A549 (cell line): ENCODE measurements at regions not wholly inside any gene's neighbourhood (a gene's known extent, or its start where the extent isn't known, plus 50 kb on each side); places are given as distances from the start of the nearest gene placed in this dataset.

ENCODE experiments used
- ATAC-seq, 2 experiments: fragments of 200-7000 bp in 1 of 2; fragments of >200 bp in 1 of 2; cut with Nextera tagmentation in 1 of 2; cut with Tn5 transposase in 1 of 2; 3 replicates each; pipeline versions ENCODE4 v1.8.0 to v1.9.1; 2018 to 2020; ENCODE audit warnings: mild to moderate bottlenecking in 1 of 2, moderate library complexity in 1 of 2
- CTCF ChIA-PET: fragments of 300-600 bp; sonication (Branson Sonifier 250); formaldehyde crosslinking; extraction: SDS; loops from one replicate; lab custom pipeline; 2021; ENCODE audit warnings: antibody characterized with exemption, inconsistent platforms; lab: Yijun Ruan, JAX
- POLR2A ChIA-PET: fragments of 350-600 bp; formaldehyde crosslinking; extraction: SDS; loops from one replicate; lab custom pipeline; 2021; ENCODE audit warnings: antibody characterized with exemption, inconsistent platforms; lab: Yijun Ruan, JAX
- DNase-seq, 2 experiments: peaks; one replicate each; pipeline versions ENCODE4 v3.0.0 to v3.0.0-alpha.2; 2011 to 2016; ENCODE audit warnings: low read depth in 1 of 2, low spot score in 1 of 2
- FAIRE-seq: peaks from 2 replicates; lab custom pipeline; 2011; peaks lifted over from hg19 to GRCh38; lab: Jason Lieb, UNC
- H3K27ac ChIP-seq, 2 experiments: fragments of >200 bp; sonication (Bioruptor Twin); formaldehyde crosslinking; 3 replicates each; pipeline ENCODE4 v1.5.1; 2016 to 2017
- H3K4me1 ChIP-seq: fragments of >200 bp; sonication (Bioruptor Twin); formaldehyde crosslinking; 3 replicates; pipeline ENCODE4 v1.6.1; 2016
- H3K4me2 ChIP-seq: fragments of >200 bp; sonication (Bioruptor Twin); formaldehyde crosslinking; 3 replicates; pipeline ENCODE4 v1.6.1; 2016
- H3K4me3 ChIP-seq: fragments of >200 bp; sonication (Bioruptor Twin); formaldehyde crosslinking; 3 replicates; pipeline ENCODE4 v1.5.1; 2016
- H3K9me3 ChIP-seq: fragments of >200 bp; sonication (Bioruptor Twin); formaldehyde crosslinking; 3 replicates; pipeline ENCODE4 v1.6.1; 2016
- CBX8 ChIP-seq: fragments of 200-600 bp; sonication (generic); IDR thresholded peaks from 2 replicates; pipeline ENCODE4 v1.6.1; 2016
- CHD4 ChIP-seq: fragments of 200-600 bp; sonication (generic); IDR thresholded peaks from 2 replicates; pipeline ENCODE4 v1.6.1; 2016; ENCODE audit warnings: antibody characterized with exemption, mild to moderate bottlenecking, borderline replicate concordance
- EHF ChIP-seq: fragments of 250-450 bp; sonication (Bioruptor Pico); IDR thresholded peaks from 2 replicates; pipeline ENCODE4 v1.5.0; 2020; ENCODE audit warnings: mild to moderate bottlenecking
- ESRRA ChIP-seq: fragments of 150-350 bp; IDR thresholded peaks from 2 replicates; pipeline ENCODE4 v1.6.1; 2014; ENCODE audit warnings: mild to moderate bottlenecking, low read length, borderline replicate concordance
- FOSB ChIP-seq: fragments of 250-450 bp; sonication (Bioruptor Pico); IDR thresholded peaks from 2 replicates; pipeline ENCODE4 v1.5.0; 2020; ENCODE audit warnings: mild to moderate bottlenecking, moderate library complexity
- GATA3 ChIP-seq: IDR thresholded peaks from 2 replicates; pipeline ENCODE4 v1.6.1; 2012; ENCODE audit warnings: borderline replicate concordance
- HDAC2 ChIP-seq: fragments of 200-600 bp; sonication (generic); IDR thresholded peaks from 2 replicates; pipeline ENCODE4 v1.6.1; 2016
- HEYL ChIP-seq: fragments of 250-450 bp; sonication (Bioruptor Pico); IDR thresholded peaks from 2 replicates; pipeline ENCODE4 v1.8.0; 2021; ENCODE audit warnings: mild to moderate bottlenecking, moderate library complexity
- HOXA7 ChIP-seq: fragments of 250-450 bp; sonication (Bioruptor Pico); IDR thresholded peaks from 2 replicates; pipeline ENCODE4 v1.5.0; 2020; ENCODE audit warnings: mild to moderate bottlenecking, moderate library complexity
- HOXB13 ChIP-seq: fragments of 250-450 bp; sonication (Bioruptor Pico); IDR thresholded peaks from 2 replicates; pipeline ENCODE4 v1.5.0; 2020; ENCODE audit warnings: low read depth, mild to moderate bottlenecking, moderate library complexity
- JUNB ChIP-seq: fragments of >200 bp; sonication (Bioruptor Twin); formaldehyde crosslinking; IDR thresholded peaks from 2 replicates; pipeline ENCODE4 v1.6.1; 2016
- MAZ ChIP-seq: fragments of 150-350 bp; IDR thresholded peaks from 2 replicates; pipeline ENCODE4 v1.6.1; 2014; ENCODE audit warnings: antibody characterized with exemption, low read depth, low read length, borderline replicate concordance
- MYC ChIP-seq: IDR thresholded peaks from 2 replicates; pipeline ENCODE4 v1.6.1; 2012; ENCODE audit warnings: mild to moderate bottlenecking, inconsistent platforms, low read length, improper control_type of control experiment, borderline replicate concordance
- NPAS2 ChIP-seq: fragments of 250-450 bp; sonication (Bioruptor Pico); IDR thresholded peaks from 2 replicates; pipeline ENCODE4 v1.8.0; 2022; ENCODE audit warnings: mild to moderate bottlenecking, moderate library complexity, borderline replicate concordance
- NR3C1 ChIP-seq: fragments of >200 bp; sonication (Bioruptor Twin); formaldehyde crosslinking; IDR thresholded peaks from 3 replicates; pipeline ENCODE4 v1.6.1; 2017
- PHF8 ChIP-seq: fragments of 200-600 bp; sonication (generic); IDR thresholded peaks from 2 replicates; pipeline ENCODE4 v1.6.1; 2016; ENCODE audit warnings: low read depth, mild to moderate bottlenecking, antibody characterized with exemption, moderate library complexity, borderline replicate concordance
- POLR2A ChIP-seq: IDR thresholded peaks from 2 replicates; pipeline ENCODE4 v1.6.1; 2012; ENCODE audit warnings: mild to moderate bottlenecking, low read length
- POLR2AphosphoS2 ChIP-seq: conservative IDR thresholded peaks from 2 replicates; pipeline ENCODE4 v1.6.1; 2012; ENCODE audit warnings: low read length, improper control_type of control experiment, inconsistent platforms
- SREBF2 ChIP-seq: fragments of 450-650 bp; IDR thresholded peaks from 2 replicates; pipeline ENCODE4 v1.6.1; 2014; ENCODE audit warnings: mild to moderate bottlenecking, moderate library complexity
- ZSCAN20 ChIP-seq: fragments of 250-450 bp; sonication (Bioruptor Pico); IDR thresholded peaks from 2 replicates; pipeline ENCODE4 v1.8.0; 2022; ENCODE audit warnings: mild to moderate bottlenecking, moderate library complexity
- WGBS: methylation state at CpG from one replicate; pipeline ENCODE4 v1.1.6; 2017; ENCODE audit errors: missing lambda C conversion rate; 5-methylcytosine and 5-hydroxymethylcytosine counted together
- TF ChIP-seq, protein P1 (sequence below): IDR thresholded peaks from 2 replicates; pipeline ENCODE4 v1.6.1; 2012
- TF ChIP-seq, protein P2 (sequence below): fragments of 450-650 bp; IDR thresholded peaks from 2 replicates; pipeline ENCODE4 v1.6.1; 2014; ENCODE audit warnings: antibody characterized with exemption
- TF ChIP-seq, protein P3 (sequence below): IDR thresholded peaks from 2 replicates; pipeline ENCODE4 v1.6.1; 2012; ENCODE audit warnings: low read depth, borderline replicate concordance
- TF ChIP-seq, protein P4 (sequence below): fragments of 150-350 bp; IDR thresholded peaks from 2 replicates; pipeline ENCODE4 v1.6.1; 2014; ENCODE audit warnings: low read depth, mild to moderate bottlenecking, low read length

DNA sequence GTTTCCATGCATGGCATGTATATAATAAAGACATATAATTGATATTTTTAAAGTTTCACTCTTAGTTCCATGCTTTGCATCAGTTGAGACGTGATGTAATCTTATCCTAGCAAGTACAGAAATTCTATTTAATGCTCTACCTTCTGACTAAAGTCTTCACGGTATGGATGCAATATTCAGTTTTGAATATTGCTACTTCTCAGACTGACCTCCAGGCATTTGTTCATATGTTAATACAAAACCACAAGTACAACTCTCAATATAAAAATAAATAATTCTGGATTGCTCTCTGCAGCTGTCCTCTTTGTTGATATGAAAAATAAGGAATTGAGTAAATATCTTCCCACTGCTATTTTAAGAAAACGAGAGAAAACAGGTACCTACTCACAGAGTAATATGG lies 309.8 kb upstream of the HAND2 start:
- H3K4me3 ChIP-seq = no peak overlapping the region
- no peak overlapping the region for H3K27ac ChIP-seq
- POLR2A ChIA-PET = no interaction called here
- H3K4me1 ChIP-seq = no peaks in the 10 kb centered on the region
- no peak for ATAC-seq
- H3K9me3 ChIP-seq = no peaks in the 10 kb centered on the region
- H3K4me2 ChIP-seq = no peak overlapping the region
- TF ChIP-seq POLR2A (no peak), EHF (CRISPR knock-in tag) (no peak)
- no peak for FAIRE-seq
- CTCF ChIA-PET = no interaction called here
- 59% methylated on average over 3 of the region's 3 CpGs for WGBS
- no peak for DNase-seq

DNA sequence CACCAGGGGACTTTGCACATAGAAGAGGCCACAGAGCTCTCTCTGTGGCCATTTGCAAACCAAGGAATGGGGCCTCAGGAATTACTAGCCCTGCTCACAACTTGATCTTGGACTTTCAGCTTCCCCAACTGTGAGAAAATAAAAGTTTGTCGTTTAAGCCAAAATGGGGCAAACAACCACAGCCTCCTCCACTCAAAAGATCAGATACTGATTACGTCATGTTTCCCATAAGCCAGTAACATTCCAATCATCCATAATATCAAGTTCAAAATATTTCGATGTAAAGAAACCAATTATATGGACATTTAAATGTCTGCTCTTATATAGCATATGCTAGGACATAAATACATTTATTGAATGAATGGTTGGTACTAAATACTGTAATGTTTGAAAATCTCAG lies 307.5 kb upstream of the HAND2 start:
- Histone ChIP-seq H3K4me3 (no peak overlapping the region), H3K4me1 (no peaks in the 10 kb centered on the region), H3K4me2 (no peak overlapping the region), H3K9me3 (no peaks in the 10 kb centered on the region), H3K27ac (no peak overlapping the region)
- DNase-seq (no peak), ATAC-seq (no peak), FAIRE-seq (no peak)
- TF ChIP-seq, protein P1, sequence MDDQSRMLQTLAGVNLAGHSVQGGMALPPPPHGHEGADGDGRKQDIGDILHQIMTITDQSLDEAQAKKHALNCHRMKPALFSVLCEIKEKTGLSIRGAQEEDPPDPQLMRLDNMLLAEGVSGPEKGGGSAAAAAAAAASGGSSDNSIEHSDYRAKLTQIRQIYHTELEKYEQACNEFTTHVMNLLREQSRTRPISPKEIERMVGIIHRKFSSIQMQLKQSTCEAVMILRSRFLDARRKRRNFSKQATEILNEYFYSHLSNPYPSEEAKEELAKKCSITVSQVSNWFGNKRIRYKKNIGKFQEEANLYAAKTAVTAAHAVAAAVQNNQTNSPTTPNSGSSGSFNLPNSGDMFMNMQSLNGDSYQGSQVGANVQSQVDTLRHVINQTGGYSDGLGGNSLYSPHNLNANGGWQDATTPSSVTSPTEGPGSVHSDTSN = no peak
- TF ChIP-seq HDAC2 = no peak
- TF ChIP-seq CBX8 = no peak
- no peak for TF ChIP-seq ZSCAN20 (CRISPR knock-in tag)
- TF ChIP-seq SREBF2 = no peak
- TF ChIP-seq PHF8 = no peak
- no peak for TF ChIP-seq NR3C1
- TF ChIP-seq POLR2AphosphoS2 = no peak
- no peak for TF ChIP-seq MYC
- TF ChIP-seq FOSB (CRISPR knock-in tag) = no peak
- TF ChIP-seq GATA3 = no peak
- POLR2A ChIA-PET = no interaction called here
- WGBS = 55% methylated on average over 3 of the region's 3 CpGs
- CTCF ChIA-PET = no interaction called here

DNA sequence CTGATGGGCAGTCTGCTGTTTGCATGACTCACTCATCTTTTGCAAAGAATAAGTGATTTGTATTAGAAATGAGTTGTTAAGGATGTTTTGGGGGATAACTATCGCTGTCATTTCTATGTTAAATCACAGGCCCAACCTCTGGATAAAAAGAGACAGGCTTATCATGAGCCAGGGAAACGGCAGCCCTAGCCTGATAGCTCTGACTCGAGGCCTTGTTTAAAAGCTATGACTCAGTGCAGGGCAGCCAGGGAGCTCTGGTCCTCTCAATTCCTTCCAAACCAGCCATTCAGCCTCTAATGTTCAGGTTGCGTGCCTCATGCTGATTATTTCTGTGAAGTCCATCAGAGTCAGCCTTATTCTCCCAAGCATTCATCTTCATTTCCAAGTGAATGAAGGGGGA lies 305.9 kb upstream of the HAND2 start:
- DNase-seq (no peak), FAIRE-seq (no peak), ATAC-seq (no peak)
- ChIA-PET POLR2A (no interaction called here), CTCF (no interaction called here)
- no peak overlapping the region for H3K27ac ChIP-seq
- no peak overlapping the region for H3K4me3 ChIP-seq
- H3K4me2 ChIP-seq = no peak overlapping the region
- no peaks in the 10 kb centered on the region for H3K4me1 ChIP-seq
- no peaks in the 10 kb centered on the region for H3K9me3 ChIP-seq
- no peak for TF ChIP-seq NPAS2 (CRISPR knock-in tag)
- no peak for TF ChIP-seq HEYL (CRISPR knock-in tag)
- no peak for TF ChIP-seq FOSB (CRISPR knock-in tag)
- no peak for TF ChIP-seq CBX8
- no peak for TF ChIP-seq JUNB
- TF ChIP-seq MAZ = no peak
- TF ChIP-seq MYC = no peak
- no peak for TF ChIP-seq POLR2A
- TF ChIP-seq ESRRA = no peak
- TF ChIP-seq, protein P1 = no peak
- no peak for TF ChIP-seq NR3C1
- no peak for TF ChIP-seq CHD4
- TF ChIP-seq, protein P2, sequence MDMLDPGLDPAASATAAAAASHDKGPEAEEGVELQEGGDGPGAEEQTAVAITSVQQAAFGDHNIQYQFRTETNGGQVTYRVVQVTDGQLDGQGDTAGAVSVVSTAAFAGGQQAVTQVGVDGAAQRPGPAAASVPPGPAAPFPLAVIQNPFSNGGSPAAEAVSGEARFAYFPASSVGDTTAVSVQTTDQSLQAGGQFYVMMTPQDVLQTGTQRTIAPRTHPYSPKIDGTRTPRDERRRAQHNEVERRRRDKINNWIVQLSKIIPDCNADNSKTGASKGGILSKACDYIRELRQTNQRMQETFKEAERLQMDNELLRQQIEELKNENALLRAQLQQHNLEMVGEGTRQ = no peak
- no peak for TF ChIP-seq ZSCAN20 (CRISPR knock-in tag)
- TF ChIP-seq, protein P3, sequence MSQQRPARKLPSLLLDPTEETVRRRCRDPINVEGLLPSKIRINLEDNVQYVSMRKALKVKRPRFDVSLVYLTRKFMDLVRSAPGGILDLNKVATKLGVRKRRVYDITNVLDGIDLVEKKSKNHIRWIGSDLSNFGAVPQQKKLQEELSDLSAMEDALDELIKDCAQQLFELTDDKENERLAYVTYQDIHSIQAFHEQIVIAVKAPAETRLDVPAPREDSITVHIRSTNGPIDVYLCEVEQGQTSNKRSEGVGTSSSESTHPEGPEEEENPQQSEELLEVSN = no peak
- no peak for TF ChIP-seq HOXB13 (CRISPR knock-in tag)
- no peak for TF ChIP-seq HOXA7 (CRISPR knock-in tag)
- TF ChIP-seq, protein P4, sequence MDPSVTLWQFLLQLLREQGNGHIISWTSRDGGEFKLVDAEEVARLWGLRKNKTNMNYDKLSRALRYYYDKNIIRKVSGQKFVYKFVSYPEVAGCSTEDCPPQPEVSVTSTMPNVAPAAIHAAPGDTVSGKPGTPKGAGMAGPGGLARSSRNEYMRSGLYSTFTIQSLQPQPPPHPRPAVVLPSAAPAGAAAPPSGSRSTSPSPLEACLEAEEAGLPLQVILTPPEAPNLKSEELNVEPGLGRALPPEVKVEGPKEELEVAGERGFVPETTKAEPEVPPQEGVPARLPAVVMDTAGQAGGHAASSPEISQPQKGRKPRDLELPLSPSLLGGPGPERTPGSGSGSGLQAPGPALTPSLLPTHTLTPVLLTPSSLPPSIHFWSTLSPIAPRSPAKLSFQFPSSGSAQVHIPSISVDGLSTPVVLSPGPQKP = no peak
- 49% methylated on average over 4 of the region's 4 CpGs for WGBS
